T-helper 1 cell (primary cell): ENCODE measurements at regions not wholly inside any gene's neighbourhood (a gene's known extent, or its start where the extent isn't known, plus 50 kb on each side); places are given as distances from the start of the nearest gene placed in this dataset.
A peak's percentile ranks its signal among the peaks of the same experiment; 100 is the strongest.

Experiments
- DNase-seq, 5 donors: peaks; one replicate each; pipeline ENCODE4 v3.0.0-alpha.2; 2012 to 2020

GRCh38 chr5:56479696-56480077, 246.6 kb upstream of the ANKRD55 start:
- no peak for DNase-seq

- peak in 1 of 5 donors; percentile 7 for DNase-seq
These were observed 246.0 kb upstream of the ANKRD55 start for GRCh38 chr5:56479126-56479525.

- DNase-seq, result no peak
These were observed 244.9 kb upstream of the ANKRD55 start for GRCh38 chr5:56478062-56478461.

- DNase-seq, result no peak
These were observed 243.3 kb upstream of the ANKRD55 start for GRCh38 chr5:56476487-56476856.

GRCh38 chr5:56475689-56476486, 242.8 kb upstream of the ANKRD55 start:
- DNase-seq, result no peak

- DNase-seq, result no peak
These were observed 238.6 kb upstream of the ANKRD55 start for GRCh38 chr5:56471707-56472106.

- no peak for DNase-seq
These were observed 236.9 kb upstream of the ANKRD55 start for GRCh38 chr5:56470007-56470406.

- no peak for DNase-seq
These were observed 235.1 kb upstream of the ANKRD55 start for GRCh38 chr5:56468277-56468676.

- no peak for DNase-seq
These were observed 234.1 kb upstream of the ANKRD55 start for GRCh38 chr5:56467176-56467717.

- DNase-seq, result no peak
These were observed 233.1 kb upstream of the ANKRD55 start for GRCh38 chr5:56466136-56466816.

GRCh38 chr5:56465769-56466135, 232.6 kb upstream of the ANKRD55 start:
- DNase-seq, result no peak

- no peak for DNase-seq
These were observed 232.0 kb upstream of the ANKRD55 start for GRCh38 chr5:56464935-56465768.

GRCh38 chr5:56463944-56464571, 230.9 kb upstream of the ANKRD55 start:
- DNase-seq, result no peak

- DNase-seq, result no peak
These were observed 228.5 kb upstream of the ANKRD55 start for GRCh38 chr5:56461584-56461983.

- no peak for DNase-seq
These were observed 227.6 kb upstream of the ANKRD55 start for GRCh38 chr5:56460681-56461191.

GRCh38 chr5:56460195-56460546, 227.0 kb upstream of the ANKRD55 start:
- DNase-seq, result no peak

GRCh38 chr5:56459394-56460194, 226.5 kb upstream of the ANKRD55 start:
- no peak for DNase-seq

- no peak for DNase-seq
These were observed 225.0 kb upstream of the ANKRD55 start for GRCh38 chr5:56457887-56458812.

GRCh38 chr5:56456002-56456401, 222.9 kb upstream of the ANKRD55 start:
- no peak for DNase-seq

GRCh38 chr5:56455417-56455816, 222.3 kb upstream of the ANKRD55 start:
- DNase-seq, result no peak
